ENCODE measurements at regions not wholly inside any gene's neighbourhood (a gene's known extent, or its start where the extent isn't known, plus 50 kb on each side); places are given as distances from the start of the nearest gene placed in this dataset.

DNA sequence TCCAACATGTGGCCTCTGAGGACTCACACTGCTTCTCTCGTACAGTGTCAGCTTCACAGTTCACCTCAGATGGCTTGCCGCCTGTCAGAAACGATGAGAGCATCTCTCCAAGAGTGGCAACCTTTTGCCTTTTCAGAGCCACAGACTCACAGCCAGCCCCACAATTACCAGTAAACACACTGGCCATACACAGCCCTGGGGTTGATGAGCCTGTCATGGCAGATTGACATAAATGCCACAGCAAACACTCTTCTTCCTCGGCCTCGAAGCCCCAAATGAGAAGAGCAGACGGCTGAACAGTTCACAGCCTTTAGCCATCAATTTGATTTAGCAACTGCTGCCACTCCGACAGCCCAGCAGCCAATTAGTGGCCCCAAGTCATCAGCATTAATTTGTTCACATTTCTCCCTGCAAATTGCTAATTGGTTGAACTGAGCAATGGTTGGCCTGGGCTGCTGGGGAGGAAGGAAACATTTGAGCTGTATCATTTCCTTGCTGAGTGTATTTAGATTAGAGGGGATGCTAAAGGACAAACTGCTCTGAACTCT, 1142.9 kb downstream of the SORCS3 start:
- Histone ChIP-seq H3K79me1 (ENCODE audit: low read depth in 1 of 2, low read length in 2 of 2) (no peaks in the 10 kb centered on the region), H3K56ac (ENCODE audit: extremely low read depth, insufficient read depth, low read length) (no peak overlapping the region), H4K8ac (ENCODE audit: low read depth in 2 of 2, low read length in 2 of 2) (no peak overlapping the region), H3K9me1 (ENCODE audit: insufficient read depth, low read length) (no peaks in the 10 kb centered on the region), H2AFZ (replicated peaks; ENCODE audit: low read length, poor library complexity) (no peak overlapping the region), H3K4me3 (ENCODE audit: insufficient read depth, low read depth, low read length) (no peak overlapping the region), H2BK120ac (ENCODE audit: low read depth, low read length) (no peak overlapping the region), H2AK9ac (replicated peaks; ENCODE audit: low read depth, low read length, poor library complexity) (no peak overlapping the region), H3K36me3 (ENCODE audit: control insufficient read depth, insufficient read depth, low read length) (no peaks in the 10 kb centered on the region), H3K18ac (ENCODE audit: low read depth, low read length) (no peak overlapping the region), H3K4me2 (ENCODE audit: low read depth, low read length) (no peak overlapping the region), H3K27me3 (ENCODE audit: control insufficient read depth, insufficient read depth, low read length) (no peaks in the 10 kb centered on the region), H2BK15ac (ENCODE audit: low read depth, low read length) (no peak overlapping the region), H3K9me3 (ENCODE audit: control insufficient read depth, insufficient read depth, low read length) (peaks cover 14% of the 10 kb centered on the region; the same call in 1 of the 2 replicates), H2BK20ac (ENCODE audit: low read depth, low read length) (no peak overlapping the region), H3K23ac (ENCODE audit: low read depth, low read length) (no peak overlapping the region), H2BK5ac (ENCODE audit: low read depth, low read length, poor library complexity, severe bottlenecking) (no peak overlapping the region), H2AK5ac (ENCODE audit: low read depth, low read length) (no peak overlapping the region), H4K91ac (ENCODE audit: insufficient read depth, low read depth, low read length) (no peak overlapping the region), H4K5ac (ENCODE audit: low read depth, low read length) (no peak overlapping the region), H3K14ac (replicated peaks; ENCODE audit: low read depth, low read length) (no peak overlapping the region), H3K4ac (ENCODE audit: low read depth, low read length) (no peak overlapping the region), H3K27ac (ENCODE audit: insufficient read depth, low read length) (no peak overlapping the region), H4K20me1 (ENCODE audit: insufficient read depth, low read length) (no peaks in the 10 kb centered on the region), H3K9ac (ENCODE audit: low read depth, low read length) (no peak overlapping the region), H3K4me1 (ENCODE audit: control insufficient read depth, insufficient read depth, low read length) (no peaks in the 10 kb centered on the region)
- dilution Hi-C loops (cut with HindIII; ENCODE audit: low sequenced_read_pairs, unreplicated experiment) (no loop called here), intact Hi-C loops (cut with micrococcal nuclease) (no loop called here), in situ Hi-C loops (cut with MboI; ENCODE audit: low sequenced_read_pairs) (no loop called here)
- DNase-seq = no peak
- TF ChIP-seq CTCF (conservative IDR thresholded peaks at IDR 0.05; ENCODE audit: low read depth, low read length) = no peak
- no peak for TF ChIP-seq RFX5 (IDR thresholded peaks at IDR 0.05; ENCODE audit: low read depth, low read length)
- no peak for TF ChIP-seq BHLHE40 (IDR thresholded peaks at IDR 0.05; ENCODE audit: low read depth, low read length)
- TF ChIP-seq RCOR1 (IDR thresholded peaks at IDR 0.05; ENCODE audit: insufficient replicate concordance, low read length) = no peak
- WGBS, 2 experiments (ENCODE audit: extremely low coverage in 2 of 2, insufficient read length in 1 of 2) = 46% methylated on average over 4 of the region's 7 CpGs; no CpG with 5 or more reads in 1 of the 2 experiments
- ChIA-PET POLR2A (ENCODE audit: unreplicated experiment) (no interaction called here), CTCF (no interaction called here)
- BruUV-seq (replicated peaks) = no TSS peak
- no peak for ATAC-seq (ENCODE audit: low read depth)
